Fibroblast of villous mesenchyme (primary cell): ENCODE measurements at regions not wholly inside any gene's neighbourhood (a gene's known extent, or its start where the extent isn't known, plus 50 kb on each side); places are given as distances from the start of the nearest gene placed in this dataset.

Experiments used
- DNase-seq: peaks from one replicate; pipeline ENCODE4 v3.0.0-alpha.2; 2010; ENCODE audit warnings: low read depth
- H3K4me3 ChIP-seq: 2 replicates; pipeline ENCODE4 v1.5.1; 2011; ENCODE audit warnings: low read depth, mild to moderate bottlenecking, low read length
- TF ChIP-seq, protein P1 (sequence below): IDR thresholded peaks from 2 replicates; pipeline ENCODE4 v1.5.1; 2012; ENCODE audit warnings: low read depth, mild to moderate bottlenecking, low read length; ENCODE audit not compliant: insufficient read depth

DNA sequence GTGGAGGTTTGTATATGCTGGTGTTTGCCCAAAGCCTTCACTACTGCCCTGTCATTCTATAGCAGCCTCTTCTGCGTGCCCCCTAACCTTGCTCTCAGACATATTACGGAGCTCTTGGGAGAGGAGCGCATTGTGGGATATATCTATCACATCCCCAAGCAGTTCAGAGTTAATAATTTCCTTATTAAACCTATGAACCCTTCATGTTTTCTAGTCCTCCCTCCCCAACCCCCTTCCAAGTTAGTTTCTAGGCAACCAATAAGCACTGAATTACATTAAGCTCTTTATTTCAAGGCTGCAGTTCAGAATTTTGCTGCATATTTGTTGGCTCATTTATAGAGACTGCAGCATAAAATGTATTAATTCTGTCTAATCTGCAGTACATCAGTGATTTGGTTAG lies 57.3 kb upstream of the GRM7 start:
- TF ChIP-seq, protein P1, sequence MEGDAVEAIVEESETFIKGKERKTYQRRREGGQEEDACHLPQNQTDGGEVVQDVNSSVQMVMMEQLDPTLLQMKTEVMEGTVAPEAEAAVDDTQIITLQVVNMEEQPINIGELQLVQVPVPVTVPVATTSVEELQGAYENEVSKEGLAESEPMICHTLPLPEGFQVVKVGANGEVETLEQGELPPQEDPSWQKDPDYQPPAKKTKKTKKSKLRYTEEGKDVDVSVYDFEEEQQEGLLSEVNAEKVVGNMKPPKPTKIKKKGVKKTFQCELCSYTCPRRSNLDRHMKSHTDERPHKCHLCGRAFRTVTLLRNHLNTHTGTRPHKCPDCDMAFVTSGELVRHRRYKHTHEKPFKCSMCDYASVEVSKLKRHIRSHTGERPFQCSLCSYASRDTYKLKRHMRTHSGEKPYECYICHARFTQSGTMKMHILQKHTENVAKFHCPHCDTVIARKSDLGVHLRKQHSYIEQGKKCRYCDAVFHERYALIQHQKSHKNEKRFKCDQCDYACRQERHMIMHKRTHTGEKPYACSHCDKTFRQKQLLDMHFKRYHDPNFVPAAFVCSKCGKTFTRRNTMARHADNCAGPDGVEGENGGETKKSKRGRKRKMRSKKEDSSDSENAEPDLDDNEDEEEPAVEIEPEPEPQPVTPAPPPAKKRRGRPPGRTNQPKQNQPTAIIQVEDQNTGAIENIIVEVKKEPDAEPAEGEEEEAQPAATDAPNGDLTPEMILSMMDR = no peak
- H3K4me3 ChIP-seq = no peak overlapping the region
- DNase-seq = no peak

DNA sequence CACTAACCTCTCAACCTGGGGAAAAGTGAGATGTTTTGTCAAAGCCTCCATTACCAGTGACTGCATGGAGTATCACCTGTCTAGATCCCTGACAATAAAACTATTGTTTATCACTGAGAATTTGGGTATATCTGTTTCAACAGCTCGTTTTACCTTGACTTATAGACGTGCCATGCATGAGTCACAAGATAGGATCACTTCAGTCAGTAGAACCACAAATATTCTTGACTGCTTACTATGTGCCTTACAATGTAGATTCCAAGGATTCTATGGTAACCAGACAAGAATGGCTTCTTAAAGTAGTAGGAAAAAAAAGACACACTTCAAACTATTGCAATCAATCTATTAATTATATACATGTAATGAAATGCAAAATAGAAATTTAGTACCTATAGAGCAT lies 55.7 kb upstream of the GRM7 start:
- H3K4me3 ChIP-seq = no peak overlapping the region
- TF ChIP-seq, protein P1 = no peak
- no peak for DNase-seq

DNA sequence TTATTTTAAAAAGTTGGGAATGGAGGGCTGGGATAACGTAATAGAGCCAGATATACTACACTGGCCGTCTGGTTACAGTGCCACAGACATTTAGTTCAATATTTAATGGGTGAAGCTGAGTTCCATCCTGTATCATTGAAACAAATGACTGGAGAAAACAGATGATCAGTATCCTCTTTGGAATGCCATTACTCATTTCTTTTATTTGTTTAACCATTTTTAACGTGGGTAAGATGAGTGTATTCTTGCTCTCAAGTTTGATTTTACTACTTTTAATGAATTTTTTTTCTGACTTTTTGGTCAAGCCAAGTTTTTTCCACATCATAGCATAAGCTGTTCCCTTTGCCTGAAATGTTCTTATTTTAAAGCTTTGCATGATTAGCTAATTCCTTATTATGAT lies 53.9 kb upstream of the GRM7 start:
- TF ChIP-seq, protein P1 = no peak
- H3K4me3 ChIP-seq = no peak overlapping the region
- DNase-seq = no peak

DNA sequence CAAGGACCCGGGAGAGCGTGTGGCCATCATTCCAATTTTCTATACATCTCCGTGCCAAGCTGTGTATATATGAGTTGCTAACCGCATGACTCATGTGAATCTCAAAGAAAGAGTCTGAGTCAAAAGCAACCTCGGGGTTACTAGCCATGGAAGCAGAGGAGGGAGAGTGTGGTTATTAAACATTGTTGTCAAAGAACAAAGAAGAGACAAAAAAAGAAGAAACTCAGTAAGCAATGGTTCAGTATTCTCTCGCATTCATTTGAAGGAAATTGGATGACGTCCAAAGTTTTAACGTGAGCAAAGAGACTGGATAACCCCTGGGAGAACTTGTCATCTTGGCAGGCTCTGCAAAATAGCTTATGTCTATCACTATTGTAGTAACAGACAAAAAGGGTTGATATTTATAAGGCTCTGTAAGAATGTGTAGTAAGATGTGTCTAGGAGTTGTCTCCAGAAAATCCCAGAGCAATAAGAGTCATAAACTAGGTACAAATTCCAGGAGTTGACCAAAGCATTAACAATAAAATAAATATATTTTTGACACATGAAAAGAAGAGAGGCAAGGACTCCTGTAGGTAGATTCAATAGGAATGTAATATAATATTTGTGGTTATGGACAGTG lies 52.8 kb upstream of the GRM7 start:
- H3K4me3 ChIP-seq = no peak overlapping the region
- TF ChIP-seq, protein P1 = no peak
- DNase-seq = no peak

DNA sequence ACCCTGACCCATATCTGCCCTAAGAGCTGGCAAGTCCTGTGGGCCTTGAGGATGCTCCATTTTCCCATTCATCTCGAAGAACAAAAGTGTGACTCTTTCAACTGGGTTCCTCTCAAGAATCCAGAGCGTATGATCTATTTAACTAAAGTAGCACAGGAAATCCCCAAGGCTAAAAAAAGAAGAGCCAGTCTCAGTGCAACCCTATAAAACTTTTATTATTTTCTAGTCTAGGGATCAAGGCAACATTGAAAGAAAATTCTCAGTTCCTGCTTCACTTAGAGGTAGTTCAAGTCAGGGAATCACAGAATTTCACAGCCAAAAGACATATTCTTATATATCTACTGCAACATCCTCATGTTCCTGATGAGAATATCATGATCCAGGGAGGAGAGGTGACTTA lies 51.6 kb upstream of the GRM7 start:
- TF ChIP-seq, protein P1 = no peak
- H3K4me3 ChIP-seq = no peak overlapping the region
- no peak for DNase-seq
